ENCODE measurements at regions not wholly inside any gene's neighbourhood (a gene's known extent, or its start where the extent isn't known, plus 50 kb on each side); places are given as distances from the start of the nearest gene placed in this dataset.

DNA sequence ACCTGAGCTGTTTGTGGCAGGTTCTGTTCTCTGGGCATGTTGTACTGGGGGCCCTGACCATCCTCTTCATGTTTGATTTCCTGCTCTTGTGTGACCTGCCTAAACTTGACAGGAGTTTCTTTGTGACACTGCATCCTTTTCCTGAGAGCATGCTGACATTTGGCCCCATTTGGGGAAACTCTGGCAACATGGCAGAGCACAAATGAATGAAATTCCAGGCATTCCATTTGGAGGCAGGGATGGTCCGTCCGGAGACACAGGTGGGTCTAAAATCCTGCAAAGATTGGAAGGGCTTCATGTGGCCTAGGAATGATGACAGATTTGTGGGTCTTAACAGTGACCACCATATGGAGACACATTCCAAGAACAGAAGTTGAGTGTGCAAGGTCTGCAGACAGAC lies 184.0 kb downstream of the FCRL5 start:
- Histone ChIP-seq H3K27ac (no peak overlapping the region), H3K9me3 (no peaks in the 10 kb centered on the region), H3K36me3 (ENCODE audit: low read depth, missing control alignments) (no peaks in the 10 kb centered on the region), H3K27me3 (no peaks in the 10 kb centered on the region), H3K4me1 (no peaks in the 10 kb centered on the region), H3K4me3 (no peak overlapping the region)
- intact Hi-C loops (cut with DNase I; ENCODE audit: low total_unique reads) = no loop called here
- TF ChIP-seq, protein P1, sequence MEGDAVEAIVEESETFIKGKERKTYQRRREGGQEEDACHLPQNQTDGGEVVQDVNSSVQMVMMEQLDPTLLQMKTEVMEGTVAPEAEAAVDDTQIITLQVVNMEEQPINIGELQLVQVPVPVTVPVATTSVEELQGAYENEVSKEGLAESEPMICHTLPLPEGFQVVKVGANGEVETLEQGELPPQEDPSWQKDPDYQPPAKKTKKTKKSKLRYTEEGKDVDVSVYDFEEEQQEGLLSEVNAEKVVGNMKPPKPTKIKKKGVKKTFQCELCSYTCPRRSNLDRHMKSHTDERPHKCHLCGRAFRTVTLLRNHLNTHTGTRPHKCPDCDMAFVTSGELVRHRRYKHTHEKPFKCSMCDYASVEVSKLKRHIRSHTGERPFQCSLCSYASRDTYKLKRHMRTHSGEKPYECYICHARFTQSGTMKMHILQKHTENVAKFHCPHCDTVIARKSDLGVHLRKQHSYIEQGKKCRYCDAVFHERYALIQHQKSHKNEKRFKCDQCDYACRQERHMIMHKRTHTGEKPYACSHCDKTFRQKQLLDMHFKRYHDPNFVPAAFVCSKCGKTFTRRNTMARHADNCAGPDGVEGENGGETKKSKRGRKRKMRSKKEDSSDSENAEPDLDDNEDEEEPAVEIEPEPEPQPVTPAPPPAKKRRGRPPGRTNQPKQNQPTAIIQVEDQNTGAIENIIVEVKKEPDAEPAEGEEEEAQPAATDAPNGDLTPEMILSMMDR (IDR thresholded peaks at IDR 0.05) = no peak
- no peak for TF ChIP-seq POLR2A (IDR thresholded peaks at IDR 0.05)
- WGBS, 2 donors = 41 to 65% methylated on average over 2 of the region's 2 CpGs
- DNase-seq = no peak

DNA sequence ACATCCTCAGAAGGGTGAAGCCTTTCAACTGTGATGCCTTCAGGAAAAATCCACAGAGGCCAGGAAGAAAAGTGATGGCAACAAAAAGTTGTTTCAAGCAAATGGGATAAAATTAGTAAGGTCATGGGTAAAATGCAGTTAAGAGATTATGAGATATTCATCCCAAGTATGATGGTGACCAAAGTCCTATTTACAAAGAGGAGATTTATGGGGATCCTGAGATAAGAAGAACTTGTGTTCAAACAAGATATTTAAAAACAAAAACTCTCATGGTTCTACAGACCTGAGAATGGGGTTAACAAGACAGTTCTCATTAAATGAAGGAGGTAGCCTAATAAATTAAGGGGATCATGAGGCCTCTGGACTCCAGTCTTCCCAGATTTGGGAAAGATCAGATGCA lies 184.4 kb downstream of the FCRL5 start:
- Histone ChIP-seq H3K27me3 (no peaks in the 10 kb centered on the region), H3K27ac (no peak overlapping the region), H3K4me1 (no peaks in the 10 kb centered on the region), H3K9me3 (no peaks in the 10 kb centered on the region), H3K4me3 (no peak overlapping the region), H3K36me3 (ENCODE audit: low read depth, missing control alignments) (no peaks in the 10 kb centered on the region)
- TF ChIP-seq, protein P1 (IDR thresholded peaks at IDR 0.05) = no peak
- no peak for TF ChIP-seq POLR2A (IDR thresholded peaks at IDR 0.05)
- no peak for DNase-seq
- intact Hi-C loops (cut with DNase I; ENCODE audit: low total_unique reads) = no loop called here

DNA sequence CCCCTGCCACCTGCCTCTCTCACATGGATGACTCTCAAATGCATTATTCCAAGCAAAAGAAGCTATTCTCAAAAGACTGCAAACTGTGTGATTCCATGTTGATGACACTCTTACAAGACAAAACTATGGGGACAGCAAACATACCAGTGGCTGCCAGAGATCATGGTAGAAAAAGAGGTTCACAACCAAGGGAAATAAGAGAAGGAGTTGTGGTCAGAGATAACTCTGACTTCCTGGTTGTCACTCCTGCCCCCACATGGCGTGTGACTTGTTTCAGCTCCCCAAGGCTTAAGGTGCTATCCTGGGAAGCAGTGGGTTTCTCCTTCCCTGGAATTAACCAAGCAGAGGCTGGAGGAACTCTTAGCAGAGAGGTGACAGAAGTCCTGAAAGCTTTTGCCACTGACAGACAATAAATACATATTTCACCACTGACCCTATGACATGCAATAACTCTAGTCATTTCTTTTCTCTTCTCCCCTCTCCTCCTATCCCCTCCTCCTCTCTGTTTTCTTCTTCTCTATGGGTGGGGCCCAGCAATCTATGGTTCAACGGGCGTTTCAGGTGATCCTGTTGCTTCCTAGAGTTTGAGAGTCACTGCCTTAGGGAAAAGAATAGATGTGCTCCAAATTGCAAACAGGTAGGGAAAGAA lies 185.1 kb downstream of the FCRL5 start:
- H3K4me3 ChIP-seq = no peak overlapping the region
- intact Hi-C loops (cut with DNase I; ENCODE audit: low total_unique reads) = no loop called here
- no peak for DNase-seq
- H3K27ac ChIP-seq = no peak overlapping the region
- 61 to 80% methylated on average over 3 of the region's 3 CpGs for WGBS, 2 donors
- H3K27me3 ChIP-seq = no peaks in the 10 kb centered on the region
- H3K9me3 ChIP-seq = no peaks in the 10 kb centered on the region
- H3K36me3 ChIP-seq (ENCODE audit: low read depth, missing control alignments) = no peaks in the 10 kb centered on the region
- no peak for TF ChIP-seq POLR2A (IDR thresholded peaks at IDR 0.05)
- TF ChIP-seq, protein P1 (IDR thresholded peaks at IDR 0.05) = no peak
- H3K4me1 ChIP-seq = no peaks in the 10 kb centered on the region

DNA sequence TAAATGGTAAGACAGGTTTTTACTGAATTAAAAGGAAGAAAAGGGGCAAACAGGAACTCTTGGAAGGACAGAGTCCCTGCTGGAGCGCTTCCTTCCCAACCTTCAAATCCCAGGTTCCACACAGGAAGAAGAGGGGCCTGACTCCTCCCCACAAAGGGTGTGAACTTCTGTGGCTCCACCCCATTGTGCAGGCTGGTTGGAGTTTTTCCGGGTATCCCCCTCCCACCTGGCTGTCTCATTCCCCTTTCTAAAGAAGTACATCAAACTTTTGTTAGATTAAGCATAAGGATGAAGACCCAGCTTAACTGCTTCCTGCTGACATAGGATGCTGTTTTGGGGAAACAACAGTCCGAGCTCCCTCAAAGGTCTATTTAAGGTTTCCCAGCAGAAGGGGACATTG lies 187.7 kb downstream of the FCRL5 start:
- 71 to 92% methylated on average over 3 of the region's 3 CpGs for WGBS, 2 donors
- TF ChIP-seq, protein P1 (IDR thresholded peaks at IDR 0.05) = no peak
- no peak for TF ChIP-seq POLR2A (IDR thresholded peaks at IDR 0.05)
- intact Hi-C loops (cut with DNase I; ENCODE audit: low total_unique reads) = no loop called here
- Histone ChIP-seq H3K36me3 (ENCODE audit: low read depth, missing control alignments) (no peaks in the 10 kb centered on the region), H3K27ac (no peak overlapping the region), H3K27me3 (no peaks in the 10 kb centered on the region), H3K9me3 (no peaks in the 10 kb centered on the region), H3K4me3 (no peak overlapping the region), H3K4me1 (no peaks in the 10 kb centered on the region)
- DNase-seq = no peak

DNA sequence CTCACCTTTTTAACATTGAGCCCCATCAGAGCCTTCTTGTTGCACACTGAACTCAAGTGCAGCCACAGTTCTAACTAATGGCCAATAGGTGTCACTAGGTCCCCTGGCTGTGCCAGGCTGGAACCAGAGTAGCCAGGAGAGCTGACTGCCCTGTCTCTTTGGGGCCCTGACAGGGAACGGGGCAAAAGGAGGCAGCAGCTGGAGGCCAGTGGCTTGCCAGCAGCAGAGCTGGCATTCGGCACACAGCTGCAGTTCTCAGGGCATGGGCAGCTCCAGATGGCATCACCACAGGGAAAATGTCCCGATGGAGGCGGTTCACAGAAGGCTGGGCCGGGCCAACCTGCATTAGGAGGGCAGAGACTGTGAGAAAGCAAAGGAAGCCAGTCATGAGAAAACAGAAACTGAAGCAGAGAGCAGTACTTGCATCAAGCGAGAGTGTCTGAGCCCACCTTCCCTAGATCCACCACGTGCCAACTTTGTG lies 188.6 kb downstream of the FCRL5 start:
- peak; percentile 33 for DNase-seq
- intact Hi-C loops (cut with DNase I; ENCODE audit: low total_unique reads) = no loop called here
- Histone ChIP-seq H3K9me3 (no peaks in the 10 kb centered on the region), H3K27me3 (no peaks in the 10 kb centered on the region), H3K4me3 (no peak overlapping the region), H3K36me3 (ENCODE audit: low read depth, missing control alignments) (no peaks in the 10 kb centered on the region), H3K4me1 (no peaks in the 10 kb centered on the region), H3K27ac (no peak overlapping the region)
- TF ChIP-seq, protein P1 (IDR thresholded peaks at IDR 0.05) = peak in 1 of 3 experiments; percentile 35
- TF ChIP-seq POLR2A (IDR thresholded peaks at IDR 0.05) = no peak
- 90 to 91% methylated on average over 7 of the region's 7 CpGs for WGBS, 2 donors

All from testis (tissue), 2 donors.